Liver (tissue), 8 donors: ENCODE measurements at regions not wholly inside any gene's neighbourhood (a gene's known extent, or its start where the extent isn't known, plus 50 kb on each side); places are given as distances from the start of the nearest gene placed in this dataset.

ENCODE experiments used
- DNase-seq: peaks from one replicate; pipeline ENCODE4 v3.0.0-alpha.2; 2017; ENCODE audit warnings: low spot score
- H3K27ac ChIP-seq, 2 donors: one replicate each; pipeline ENCODE4 v1.7.0; 2013; ENCODE audit warnings: inconsistent platforms in 2 of 2, low read length in 2 of 2, control low read depth in 1 of 2, low read depth in 1 of 2, mild to moderate bottlenecking in 1 of 2
- H3K27me3 ChIP-seq, 4 donors: one replicate each; pipeline versions ENCODE4 v1.6.1 to v1.7.0; 2013; ENCODE audit warnings: low read length in 3 of 4, inconsistent platforms in 1 of 4, mild to moderate bottlenecking in 1 of 4, moderate library complexity in 1 of 4; ENCODE audit not compliant: control insufficient read depth in 4 of 4, insufficient read depth in 4 of 4
- H3K36me3 ChIP-seq, 4 donors: one replicate each; pipeline versions ENCODE4 v1.6.1 to v1.7.0; 2013; ENCODE audit warnings: low read length in 3 of 4, mild to moderate bottlenecking in 3 of 4, low read depth in 1 of 4, moderate library complexity in 1 of 4; ENCODE audit not compliant: control insufficient read depth in 4 of 4, insufficient read depth in 3 of 4
- H3K4me1 ChIP-seq, 4 donors: one replicate each; pipeline versions ENCODE4 v1.6.1 to v1.7.0; 2013; ENCODE audit warnings: low read length in 3 of 4, mild to moderate bottlenecking in 3 of 4, moderate library complexity in 1 of 4; ENCODE audit not compliant: control insufficient read depth in 4 of 4, insufficient read depth in 4 of 4
- H3K4me3 ChIP-seq, 3 donors: one replicate each; pipeline versions ENCODE4 v1.6.1 to v1.7.0; 2013; ENCODE audit warnings: low read length in 3 of 3, control low read depth in 1 of 3, low read depth in 1 of 3, mild to moderate bottlenecking in 1 of 3
- H3K9ac ChIP-seq, 2 donors: one replicate each; pipeline ENCODE4 v1.7.0; 2013; ENCODE audit warnings: low read length in 2 of 2, mild to moderate bottlenecking in 2 of 2, moderate library complexity in 2 of 2, control low read depth in 1 of 2, low read depth in 1 of 2
- H3K9me3 ChIP-seq, 4 donors: one replicate each; pipeline versions ENCODE4 v1.6.1 to v1.7.0; 2013; ENCODE audit warnings: low read length in 3 of 4; ENCODE audit not compliant: control insufficient read depth in 4 of 4
- ATF3 ChIP-seq: IDR thresholded peaks from 2 replicates; pipeline ENCODE4 v1.6.1; 2016; ENCODE audit warnings: antibody characterized with exemption
- CTCF ChIP-seq: fragments of 150-350 bp; IDR thresholded peaks from 2 replicates; pipeline ENCODE4 v1.5.1; 2017; ENCODE audit warnings: improper control_type of control experiment, low read depth, low read length; ENCODE audit not compliant: missing input control
- EGR1 ChIP-seq, 2 donors: IDR thresholded peaks; 2 replicates each; pipeline ENCODE4 v1.6.1; 2016 to 2018; ENCODE audit warnings: antibody characterized with exemption in 2 of 2, low read depth in 2 of 2
- FOXA1 ChIP-seq: IDR thresholded peaks from 2 replicates; pipeline ENCODE4 v1.6.1; 2016; ENCODE audit warnings: antibody characterized with exemption
- FOXA2 ChIP-seq: IDR thresholded peaks from 2 replicates; pipeline ENCODE4 v1.6.1; 2016; ENCODE audit warnings: antibody characterized with exemption
- GABPA ChIP-seq, 2 donors: IDR thresholded peaks in 1 of 2; conservative IDR thresholded peaks in 1 of 2; 2 replicates each; pipeline ENCODE4 v1.6.1; 2016; ENCODE audit warnings: antibody characterized with exemption in 2 of 2, mild to moderate bottlenecking in 1 of 2, moderate library complexity in 1 of 2
- HNF4A ChIP-seq, 2 donors: conservative IDR thresholded peaks; 2 replicates each; pipeline ENCODE4 v1.6.1; 2016; ENCODE audit warnings: antibody characterized with exemption in 2 of 2, mild to moderate bottlenecking in 2 of 2
- JUND ChIP-seq, 2 donors: IDR thresholded peaks; 2 replicates each; pipeline ENCODE4 v1.6.1; 2016; ENCODE audit warnings: antibody characterized with exemption in 2 of 2
- MAX ChIP-seq: IDR thresholded peaks from 2 replicates; pipeline ENCODE4 v1.6.1; 2016; ENCODE audit warnings: antibody characterized with exemption
- NR2F2 ChIP-seq: IDR thresholded peaks from 2 replicates; pipeline ENCODE4 v1.6.1; 2016; ENCODE audit warnings: antibody characterized with exemption
- RAD21 ChIP-seq, 2 donors: IDR thresholded peaks; 2 replicates each; pipeline ENCODE4 v1.6.1; 2016; ENCODE audit warnings: antibody characterized with exemption in 2 of 2, mild to moderate bottlenecking in 2 of 2
- REST ChIP-seq: IDR thresholded peaks from 2 replicates; pipeline ENCODE4 v1.6.1; 2016; ENCODE audit warnings: antibody characterized with exemption, mild to moderate bottlenecking
- RXRA ChIP-seq, 2 donors: IDR thresholded peaks; 2 replicates each; pipeline ENCODE4 v1.6.1; 2017 to 2018; ENCODE audit warnings: antibody characterized with exemption in 2 of 2, mild to moderate bottlenecking in 1 of 2
- SP1 ChIP-seq: IDR thresholded peaks from 2 replicates; pipeline ENCODE4 v1.6.1; 2018; ENCODE audit warnings: antibody characterized with exemption, mild to moderate bottlenecking
- TAF1 ChIP-seq: conservative IDR thresholded peaks from 2 replicates; pipeline ENCODE4 v1.6.1; 2016; ENCODE audit warnings: antibody characterized with exemption, mild to moderate bottlenecking
- YY1 ChIP-seq: IDR thresholded peaks from 2 replicates; pipeline ENCODE4 v1.6.1; 2016; ENCODE audit warnings: antibody characterized with exemption, mild to moderate bottlenecking
- ZBTB33 ChIP-seq: IDR thresholded peaks from 2 replicates; pipeline ENCODE4 v1.6.1; 2016; ENCODE audit warnings: antibody characterized with exemption
- WGBS: extraction: QIAGEN DNeasy Blood & Tissue Kit; methylation state at CpG from one replicate; pipeline ENCODE4 v1.1.7; 2013; 5-methylcytosine and 5-hydroxymethylcytosine counted together
- donor health status: healthy.
- donor health status: healthy.
- donor health status: healthy.
- donor health status: healthy.
- donor health status: healthy.

GRCh38 chr15:96460106-96460505 lies 129.6 kb downstream of the NR2F2 start:
- Histone ChIP-seq H3K36me3 (no peaks in the 10 kb centered on the region), H3K9me3 (no peaks in the 10 kb centered on the region), H3K4me3 (no peak overlapping the region), H3K4me1 (no peaks in the 10 kb centered on the region), H3K9ac (no peak overlapping the region), H3K27me3 (peaks cover 0 to 2% (median 0%) of the 10 kb centered on the region in 4 donors), H3K27ac (no peak overlapping the region)
- no peak for DNase-seq
- WGBS = 82% methylated on average over 1 of the region's 1 CpG
- TF ChIP-seq ZBTB33 (no peak), HNF4A (conservative IDR thresholded peaks at IDR 0.05) (no peak), CTCF (no peak), RAD21 (IDR thresholded peaks at IDR 0.05) (no peak), EGR1 (IDR thresholded peaks at IDR 0.05; ENCODE audit: low read depth in 2 of 2) (no peak), MAX (no peak), RXRA (IDR thresholded peaks at IDR 0.05) (no peak), YY1 (no peak), REST (no peak), JUND (IDR thresholded peaks at IDR 0.05) (no peak), GABPA (IDR thresholded peaks at IDR 0.05 in 1 of 2, conservative IDR thresholded peaks at IDR 0.05 in 1 of 2) (no peak), NR2F2 (no peak), ATF3 (no peak), TAF1 (no peak), FOXA1 (no peak), SP1 (no peak), FOXA2 (no peak)
